PFSK-1 (cell line): ENCODE measurements at regions not wholly inside any gene's neighbourhood (a gene's known extent, or its start where the extent isn't known, plus 50 kb on each side); places are given as distances from the start of the nearest gene placed in this dataset.

Experiments used
- POLR2AphosphoS5 ChIP-seq: IDR thresholded peaks from 2 replicates; pipeline ENCODE4 v1.6.1; 2012; ENCODE audit warnings: low read depth, mild to moderate bottlenecking, control low read depth, low read length, moderate library complexity
- SIN3A ChIP-seq: IDR thresholded peaks from 2 replicates; pipeline ENCODE4 v1.6.1; 2012; ENCODE audit warnings: mild to moderate bottlenecking, low read length, moderate library complexity, borderline replicate concordance; ENCODE audit not compliant: insufficient read depth
- TAF1 ChIP-seq: IDR thresholded peaks from 2 replicates; pipeline ENCODE4 v1.6.1; 2012; ENCODE audit warnings: low read length, control low read depth, borderline replicate concordance; ENCODE audit not compliant: insufficient read depth
- TF ChIP-seq, protein P1 (sequence below), 2 experiments: IDR thresholded peaks; 2 replicates each; pipeline versions ENCODE4 v1.6.1 to v1.8.0; 2011 to 2012; ENCODE audit warnings: low read depth in 2 of 2, low read length in 2 of 2, control low read depth in 1 of 2, inconsistent platforms in 1 of 2, mild to moderate bottlenecking in 1 of 2, moderate library complexity in 1 of 2; ENCODE audit not compliant: insufficient read depth in 1 of 2

GRCh38 chr18:2086439-2086838 lies 484.9 kb downstream of the METTL4 start:
- TF ChIP-seq, protein P1, sequence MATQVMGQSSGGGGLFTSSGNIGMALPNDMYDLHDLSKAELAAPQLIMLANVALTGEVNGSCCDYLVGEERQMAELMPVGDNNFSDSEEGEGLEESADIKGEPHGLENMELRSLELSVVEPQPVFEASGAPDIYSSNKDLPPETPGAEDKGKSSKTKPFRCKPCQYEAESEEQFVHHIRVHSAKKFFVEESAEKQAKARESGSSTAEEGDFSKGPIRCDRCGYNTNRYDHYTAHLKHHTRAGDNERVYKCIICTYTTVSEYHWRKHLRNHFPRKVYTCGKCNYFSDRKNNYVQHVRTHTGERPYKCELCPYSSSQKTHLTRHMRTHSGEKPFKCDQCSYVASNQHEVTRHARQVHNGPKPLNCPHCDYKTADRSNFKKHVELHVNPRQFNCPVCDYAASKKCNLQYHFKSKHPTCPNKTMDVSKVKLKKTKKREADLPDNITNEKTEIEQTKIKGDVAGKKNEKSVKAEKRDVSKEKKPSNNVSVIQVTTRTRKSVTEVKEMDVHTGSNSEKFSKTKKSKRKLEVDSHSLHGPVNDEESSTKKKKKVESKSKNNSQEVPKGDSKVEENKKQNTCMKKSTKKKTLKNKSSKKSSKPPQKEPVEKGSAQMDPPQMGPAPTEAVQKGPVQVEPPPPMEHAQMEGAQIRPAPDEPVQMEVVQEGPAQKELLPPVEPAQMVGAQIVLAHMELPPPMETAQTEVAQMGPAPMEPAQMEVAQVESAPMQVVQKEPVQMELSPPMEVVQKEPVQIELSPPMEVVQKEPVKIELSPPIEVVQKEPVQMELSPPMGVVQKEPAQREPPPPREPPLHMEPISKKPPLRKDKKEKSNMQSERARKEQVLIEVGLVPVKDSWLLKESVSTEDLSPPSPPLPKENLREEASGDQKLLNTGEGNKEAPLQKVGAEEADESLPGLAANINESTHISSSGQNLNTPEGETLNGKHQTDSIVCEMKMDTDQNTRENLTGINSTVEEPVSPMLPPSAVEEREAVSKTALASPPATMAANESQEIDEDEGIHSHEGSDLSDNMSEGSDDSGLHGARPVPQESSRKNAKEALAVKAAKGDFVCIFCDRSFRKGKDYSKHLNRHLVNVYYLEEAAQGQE (IDR thresholded peaks at IDR 0.05; ENCODE audit: insufficient read depth in 1 of 2, low read depth in 2 of 2, low read length in 2 of 2), result no peak
- TF ChIP-seq SIN3A, result no peak
- TF ChIP-seq TAF1, result no peak
- TF ChIP-seq POLR2AphosphoS5, result no peak
